CD14-positive monocyte (primary cell): ENCODE measurements at regions not wholly inside any gene's neighbourhood (a gene's known extent, or its start where the extent isn't known, plus 50 kb on each side); places are given as distances from the start of the nearest gene placed in this dataset.

Source experiments
- DNase-seq, 3 donors: peaks; one replicate each; pipeline ENCODE4 v3.0.0-alpha.2; 2011 to 2022
- H2AFZ ChIP-seq: 2 replicates; pipeline ENCODE4 v1.6.0; 2012; ENCODE audit warnings: mild to moderate bottlenecking, low read depth, low read length, inconsistent platforms; ENCODE audit not compliant: insufficient read depth, poor library complexity, severe bottlenecking
- H3K27ac ChIP-seq, 2 donors: 1 replicate in 1 of 2; 2 replicates in 1 of 2; pipeline ENCODE4 v1.5.1; 2012 to 2013; ENCODE audit warnings: low read length in 2 of 2, control low read depth in 1 of 2, inconsistent platforms in 1 of 2, low read depth in 1 of 2, mild to moderate bottlenecking in 1 of 2
- H3K27me3 ChIP-seq, 2 donors: one replicate each; pipeline versions ENCODE4 v1.6.0 to v1.6.1; 2011 to 2013; ENCODE audit warnings: low read length in 2 of 2; ENCODE audit not compliant: control insufficient read depth in 2 of 2, insufficient read depth in 2 of 2
- H3K36me3 ChIP-seq, 2 donors: replicated peaks in 1 of 2; 1 replicate in 1 of 2; 2 replicates in 1 of 2; pipeline versions ENCODE4 v1.5.1 to v1.6.1; 2012 to 2013; ENCODE audit warnings: low read length in 2 of 2, control low read depth in 1 of 2, inconsistent platforms in 1 of 2, mild to moderate bottlenecking in 1 of 2; ENCODE audit not compliant: insufficient read depth in 2 of 2, control insufficient read depth in 1 of 2
- H3K4me1 ChIP-seq, 2 donors: 1 replicate in 1 of 2; 2 replicates in 1 of 2; pipeline versions ENCODE4 v1.5.1 to v1.6.1; 2012 to 2013; ENCODE audit warnings: low read length in 2 of 2, control low read depth in 1 of 2, inconsistent platforms in 1 of 2, mild to moderate bottlenecking in 1 of 2, moderate library complexity in 1 of 2; ENCODE audit not compliant: insufficient read depth in 2 of 2, control insufficient read depth in 1 of 2
- H3K4me2 ChIP-seq: replicated peaks from 2 replicates; pipeline ENCODE3; 2012; ENCODE audit warnings: low read length, moderate library complexity, mild to moderate bottlenecking; ENCODE audit not compliant: poor library complexity, severe bottlenecking; ENCODE audit errors: extremely low read depth
- H3K4me3 ChIP-seq, 3 experiments: fragments of 200-600 bp in 1 of 3; sonication (generic) in 1 of 3; replicated peaks in 1 of 3; 1 replicate in 2 of 3; 2 replicates in 1 of 3; pipeline ENCODE4 v1.5.1; 2011 to 2013; ENCODE audit warnings: low read length in 3 of 3, mild to moderate bottlenecking in 3 of 3, control low read depth in 2 of 3, low read depth in 2 of 3, inconsistent platforms in 1 of 3, moderate library complexity in 1 of 3
- H3K79me2 ChIP-seq: 2 replicates; pipeline ENCODE4 v1.6.0; 2012; ENCODE audit warnings: mild to moderate bottlenecking, control low read depth, inconsistent platforms, low read length, moderate library complexity; ENCODE audit not compliant: insufficient read depth
- H3K9ac ChIP-seq: 2 replicates; pipeline ENCODE4 v1.6.0; 2017; ENCODE audit warnings: low read length, mild to moderate bottlenecking; ENCODE audit not compliant: insufficient read depth, poor library complexity, severe bottlenecking
- H3K9me3 ChIP-seq, 2 donors: replicated peaks in 1 of 2; 1 replicate in 1 of 2; 2 replicates in 1 of 2; pipeline versions ENCODE4 v1.5.1 to v1.6.1; 2012 to 2013; ENCODE audit warnings: low read length in 2 of 2, control low read depth in 1 of 2; ENCODE audit not compliant: control insufficient read depth in 1 of 2, insufficient read depth in 1 of 2
- H4K20me1 ChIP-seq: 2 replicates; pipeline ENCODE4 v1.6.0; 2012; ENCODE audit warnings: mild to moderate bottlenecking, low read length, control low read depth, moderate library complexity; ENCODE audit not compliant: insufficient read depth
- H3K27ac Mint-ChIP-seq, 7 donors: one replicate each; pipeline ENCODE4 v1.8.0; 2020; ENCODE audit warnings: mild to moderate bottlenecking in 7 of 7, mixed read lengths in 7 of 7, moderate library complexity in 6 of 7, inconsistent platforms in 2 of 7
- H3K27me3 Mint-ChIP-seq, 3 donors: one replicate each; pipeline ENCODE4 v1.8.0; 2021 to 2022; ENCODE audit warnings: low read depth in 3 of 3, mild to moderate bottlenecking in 3 of 3, mixed read lengths in 3 of 3, moderate library complexity in 3 of 3, inconsistent platforms in 1 of 3
- H3K36me3 Mint-ChIP-seq, 2 donors: one replicate each; pipeline ENCODE4 v1.8.0; 2020; ENCODE audit warnings: mixed read lengths in 2 of 2, inconsistent platforms in 1 of 2, mild to moderate bottlenecking in 1 of 2
- H3K4me1 Mint-ChIP-seq: one replicate; pipeline ENCODE4 v1.8.0; 2020; ENCODE audit warnings: mild to moderate bottlenecking, mixed read lengths
- H3K4me3 Mint-ChIP-seq, 2 donors: one replicate each; pipeline ENCODE4 v1.8.0; 2020; ENCODE audit warnings: mild to moderate bottlenecking in 2 of 2, mixed read lengths in 2 of 2, moderate library complexity in 1 of 2
- H3K9me3 Mint-ChIP-seq, 7 donors: one replicate each; pipeline ENCODE4 v1.8.0; 2020 to 2022; ENCODE audit warnings: mixed read lengths in 7 of 7, mild to moderate bottlenecking in 6 of 7, moderate library complexity in 6 of 7, inconsistent platforms in 2 of 7
- WGBS: methylation state at CpG from one replicate; pipeline ENCODE4 v1.1.5; 2013; ENCODE audit warnings: missing lambda C conversion rate; ENCODE audit not compliant: insufficient coverage; 5-methylcytosine and 5-hydroxymethylcytosine counted together
- intact Hi-C, 2 donors: fragments of 100-400 bp; cut with micrococcal nuclease; formaldehyde crosslinking; loops; one replicate each; pipeline versions ENCODE4 v1.15.0 to v1.15.1; 2023
- TF ChIP-seq, protein P1 (sequence below): fragments of 200-600 bp; IDR thresholded peaks from one replicate; pipeline ENCODE4 v1.8.0; 2022; ENCODE audit warnings: antibody characterized with exemption, mild to moderate bottlenecking

DNA sequence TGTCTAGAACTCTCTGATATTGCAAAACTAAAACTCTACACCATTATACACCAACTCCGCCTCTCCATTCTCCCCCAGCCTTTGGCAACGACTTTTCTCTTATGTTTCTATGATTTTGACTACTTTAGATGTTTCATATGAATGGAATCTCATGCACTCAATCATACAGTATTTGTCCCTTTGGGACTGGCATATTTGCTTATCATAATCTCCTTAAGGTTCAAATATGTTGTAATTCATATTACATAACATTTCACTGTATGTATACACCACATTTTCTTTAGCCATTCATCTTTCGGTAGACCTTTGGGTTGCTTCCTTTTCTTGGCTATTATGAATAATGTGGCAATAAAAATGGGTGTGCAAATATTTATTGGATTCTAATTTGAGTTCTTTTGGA lies 164.4 kb downstream of the ARL4A start:
- Mint-ChIP-seq H3K27ac (no peak overlapping the region), H3K36me3 (no peaks in the 10 kb centered on the region), H3K4me3 (no peak overlapping the region), H3K4me1 (no peaks in the 10 kb centered on the region), H3K27me3 (peaks cover 0 to 2% (median 2%) of the 10 kb centered on the region in 3 donors), H3K9me3 (peaks cover 0 to 12% (median 5%) of the 10 kb centered on the region in 7 donors)
- Histone ChIP-seq H3K27ac (no peak overlapping the region), H3K4me3 (no peak overlapping the region), H3K9me3 (peaks cover under 1% of the 10 kb centered on the region in 2 donors), H4K20me1 (no peaks in the 10 kb centered on the region), H3K36me3 (no peaks in the 10 kb centered on the region), H3K4me2 (no peak overlapping the region), H3K4me1 (no peaks in the 10 kb centered on the region), H3K27me3 (no peaks in the 10 kb centered on the region), H3K9ac (no peak overlapping the region), H3K79me2 (no peaks in the 10 kb centered on the region), H2AFZ (no peak overlapping the region)
- TF ChIP-seq, protein P1, sequence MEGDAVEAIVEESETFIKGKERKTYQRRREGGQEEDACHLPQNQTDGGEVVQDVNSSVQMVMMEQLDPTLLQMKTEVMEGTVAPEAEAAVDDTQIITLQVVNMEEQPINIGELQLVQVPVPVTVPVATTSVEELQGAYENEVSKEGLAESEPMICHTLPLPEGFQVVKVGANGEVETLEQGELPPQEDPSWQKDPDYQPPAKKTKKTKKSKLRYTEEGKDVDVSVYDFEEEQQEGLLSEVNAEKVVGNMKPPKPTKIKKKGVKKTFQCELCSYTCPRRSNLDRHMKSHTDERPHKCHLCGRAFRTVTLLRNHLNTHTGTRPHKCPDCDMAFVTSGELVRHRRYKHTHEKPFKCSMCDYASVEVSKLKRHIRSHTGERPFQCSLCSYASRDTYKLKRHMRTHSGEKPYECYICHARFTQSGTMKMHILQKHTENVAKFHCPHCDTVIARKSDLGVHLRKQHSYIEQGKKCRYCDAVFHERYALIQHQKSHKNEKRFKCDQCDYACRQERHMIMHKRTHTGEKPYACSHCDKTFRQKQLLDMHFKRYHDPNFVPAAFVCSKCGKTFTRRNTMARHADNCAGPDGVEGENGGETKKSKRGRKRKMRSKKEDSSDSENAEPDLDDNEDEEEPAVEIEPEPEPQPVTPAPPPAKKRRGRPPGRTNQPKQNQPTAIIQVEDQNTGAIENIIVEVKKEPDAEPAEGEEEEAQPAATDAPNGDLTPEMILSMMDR = no peak
- intact Hi-C loops = no loop called here
- no peak for DNase-seq
- no CpG with 5 or more reads among the region's 3 CpGs for WGBS

DNA sequence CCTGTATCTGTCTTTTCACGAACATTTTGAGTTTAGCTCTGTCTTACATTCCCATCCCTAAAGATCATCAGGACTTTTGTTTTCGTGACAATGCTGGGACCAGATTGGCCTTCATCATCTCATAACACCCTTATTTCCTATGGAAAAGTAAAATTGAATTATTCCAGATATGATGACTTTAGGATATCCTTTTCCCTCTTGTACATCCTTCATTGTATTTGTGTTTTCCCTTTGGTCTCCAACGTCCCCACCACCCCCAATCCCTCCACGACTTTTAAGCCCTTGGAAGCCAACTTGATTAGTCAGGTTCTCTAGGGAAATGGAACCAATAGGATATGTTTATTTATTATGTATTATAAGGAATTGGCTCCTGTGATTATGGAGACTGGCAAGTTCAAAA lies 167.6 kb downstream of the ARL4A start:
- no peaks in the 10 kb centered on the region for H3K79me2 ChIP-seq
- no peaks in the 10 kb centered on the region for H3K27me3 ChIP-seq
- H3K4me2 ChIP-seq = no peak overlapping the region
- no peak overlapping the region for H2AFZ ChIP-seq
- no peak overlapping the region for H3K9ac ChIP-seq
- Mint-ChIP-seq H3K4me1 (no peaks in the 10 kb centered on the region), H3K4me3 (no peak overlapping the region), H3K36me3 (no peaks in the 10 kb centered on the region), H3K27ac (no peak overlapping the region), H3K27me3 (peaks cover 0 to 4% (median 2%) of the 10 kb centered on the region in 3 donors), H3K9me3 (peaks cover 0 to 3% (median 0%) of the 10 kb centered on the region in 7 donors)
- 100% methylated on average over 1 of the region's 4 CpGs for WGBS
- H3K9me3 ChIP-seq = no peaks in the 10 kb centered on the region
- intact Hi-C loops = no loop called here
- H3K4me1 ChIP-seq = no peaks in the 10 kb centered on the region
- no peak for DNase-seq
- H3K27ac ChIP-seq = no peak overlapping the region
- H4K20me1 ChIP-seq = no peaks in the 10 kb centered on the region
- no peaks in the 10 kb centered on the region for H3K36me3 ChIP-seq
- H3K4me3 ChIP-seq = no peak overlapping the region
- TF ChIP-seq, protein P1 = no peak
